Tibial nerve (tissue), 3 donors: ENCODE measurements at regions not wholly inside any gene's neighbourhood (a gene's known extent, or its start where the extent isn't known, plus 50 kb on each side); places are given as distances from the start of the nearest gene placed in this dataset.

Source experiments
- CTCF ChIP-seq, 5 experiments: fragments of 200-600 bp in 3 of 5; fragments of 450-650 bp in 2 of 5; sonication (generic) in 3 of 5; IDR thresholded peaks; one replicate each; pipeline ENCODE4 v1.5.1; 2016 to 2019; ENCODE audit warnings: antibody characterized with exemption in 5 of 5, mild to moderate bottlenecking in 3 of 5, moderate library complexity in 2 of 5
- POLR2A ChIP-seq, 2 donors: fragments of 450-650 bp; IDR thresholded peaks; one replicate each; pipeline ENCODE4 v1.6.1; 2017; ENCODE audit warnings: antibody characterized with exemption in 2 of 2, mild to moderate bottlenecking in 2 of 2, moderate library complexity in 2 of 2

- TF ChIP-seq CTCF (IDR thresholded peaks at IDR 0.05) (no peak), POLR2A (IDR thresholded peaks at IDR 0.05) (no peak)
Observed at GRCh38 chr13:44734201-44734707, 158.1 kb upstream of the TSC22D1 start.
